NCI-H1105 (cell line): ENCODE measurements at regions not wholly inside any gene's neighbourhood (a gene's known extent, or its start where the extent isn't known, plus 50 kb on each side); places are given as distances from the start of the nearest gene placed in this dataset.
"Not testable (repeated sequence)": the region's sequence is repeated elsewhere in the genome, so short reads cannot be mapped to it uniquely, and the experiment has no call there.

Experiments
- DNase-seq: peaks from one replicate; lab custom pipeline; 2025; lab: John Stamatoyannopoulos, UW

GRCh38 chr12:115811045-115811444 is 466.4 kb downstream of the MED13L start:
- no peak for DNase-seq

GRCh38 chr12:115810122-115810901 is 467.2 kb downstream of the MED13L start:
- no peak for DNase-seq

GRCh38 chr12:115806000-115806399 is 471.5 kb downstream of the MED13L start:
- no peak for DNase-seq

- no peak for DNase-seq
These were observed 474.7 kb downstream of the MED13L start for GRCh38 chr12:115802767-115803166.

GRCh38 chr12:115801871-115802270 is 475.6 kb downstream of the MED13L start:
- DNase-seq, result no peak

GRCh38 chr12:115799610-115800009 is 477.9 kb downstream of the MED13L start:
- no peak for DNase-seq

- no peak for DNase-seq
These were observed 479.1 kb downstream of the MED13L start for GRCh38 chr12:115798309-115798917.

GRCh38 chr12:115794659-115795081 is 482.8 kb downstream of the MED13L start:
- no peak for DNase-seq

- DNase-seq, result no peak
These were observed 486.2 kb downstream of the MED13L start for GRCh38 chr12:115791331-115791730.

GRCh38 chr12:115790526-115790925 is 487.0 kb downstream of the MED13L start:
- no peak for DNase-seq

- DNase-seq, result not testable (repeated sequence)
These were observed 491.0 kb downstream of the MED13L start for GRCh38 chr12:115786490-115786889.

GRCh38 chr12:115785548-115785947 is 491.9 kb downstream of the MED13L start:
- DNase-seq, result no peak

- no peak for DNase-seq
These were observed 501.1 kb downstream of the MED13L start for GRCh38 chr12:115776399-115776798.

- DNase-seq, result no peak
These were observed 503.2 kb downstream of the MED13L start for GRCh38 chr12:115774148-115774895.

GRCh38 chr12:115771601-115772000 is 505.9 kb downstream of the MED13L start:
- no peak for DNase-seq

GRCh38 chr12:115771065-115771464 is 506.4 kb downstream of the MED13L start:
- no peak for DNase-seq

GRCh38 chr12:115770643-115771042 is 506.9 kb downstream of the MED13L start:
- DNase-seq, result no peak

- DNase-seq, result no peak
These were observed 509.6 kb downstream of the MED13L start for GRCh38 chr12:115767916-115768315.

- peak; percentile 65 for DNase-seq
These were observed 513.4 kb downstream of the MED13L start for GRCh38 chr12:115763982-115764621.

- DNase-seq, result peak; percentile 29
These were observed 514.1 kb downstream of the MED13L start for GRCh38 chr12:115763376-115763775.

- no peak for DNase-seq
These were observed 514.6 kb downstream of the MED13L start for GRCh38 chr12:115762936-115763335.

GRCh38 chr12:115761784-115762183 is 515.7 kb downstream of the MED13L start:
- peak; percentile 62 for DNase-seq
